ENCODE measurements at regions not wholly inside any gene's neighbourhood (a gene's known extent, or its start where the extent isn't known, plus 50 kb on each side); places are given as distances from the start of the nearest gene placed in this dataset.

- H3K36me3 Mint-ChIP-seq: no peaks in the 10 kb centered on the region
- no peak for DNase-seq
- no peaks in the 10 kb centered on the region for H3K9me3 Mint-ChIP-seq
- POLR2A ChIA-PET: no interaction called here
- no peak overlapping the region for H3K4me3 Mint-ChIP-seq
- H3K27me3 Mint-ChIP-seq: no peaks in the 10 kb centered on the region
- no peak overlapping the region for H3K27ac Mint-ChIP-seq
- peaks cover 4% of the 10 kb centered on the region for H3K4me1 Mint-ChIP-seq
- no peak for ATAC-seq (ENCODE audit: low read depth)
Observed at GRCh38 chr6:53408826-53409225, 60.1 kb upstream of the ELOVL5 start.

GRCh38 chr6:53399027-53399344 lies 50.2 kb upstream of the ELOVL5 start:
- POLR2A ChIA-PET: no interaction called here
- Mint-ChIP-seq H3K4me1 (no peaks in the 10 kb centered on the region), H3K4me3 (no peak overlapping the region)

GRCh38 chr6:53398247-53399026 lies 49.7 kb upstream of the ELOVL5 start:
- H3K27ac Mint-ChIP-seq: no peak overlapping the region
- no peak for DNase-seq
- ATAC-seq (ENCODE audit: low read depth): no peak
- no peaks in the 10 kb centered on the region for H3K9me3 Mint-ChIP-seq
- H3K27me3 Mint-ChIP-seq: peaks cover 4% of the 10 kb centered on the region
- POLR2A ChIA-PET: no interaction called here
- H3K4me3 Mint-ChIP-seq: no peak overlapping the region
- no peaks in the 10 kb centered on the region for H3K36me3 Mint-ChIP-seq
- H3K4me1 Mint-ChIP-seq: no peaks in the 10 kb centered on the region

More at GRCh38 chr6:53399027-53399344, 50.2 kb upstream of the ELOVL5 start:
- no peaks in the 10 kb centered on the region for H3K36me3 Mint-ChIP-seq
- H3K27ac Mint-ChIP-seq: no peak overlapping the region
- H3K27me3 Mint-ChIP-seq: peaks cover 4% of the 10 kb centered on the region
- H3K9me3 Mint-ChIP-seq: no peaks in the 10 kb centered on the region
- ATAC-seq (ENCODE audit: low read depth) (no peak), DNase-seq (no peak)

Data from activated naive CD8-positive, alpha-beta T cell treated with anti-CD3 and anti-CD28 coated beads, Interleukin-2, amount 10 ng/mL, durations not matched to agents 7 days and 5 days (primary cell).